Right ventricle myocardium superior (tissue), 1 donor: ENCODE measurements at regions not wholly inside any gene's neighbourhood (a gene's known extent, or its start where the extent isn't known, plus 50 kb on each side); places are given as distances from the start of the nearest gene placed in this dataset.
"Not testable (repeated sequence)": the region's sequence is repeated elsewhere in the genome, so short reads cannot be mapped to it uniquely, and the experiment has no call there.

ENCODE experiments used
- ATAC-seq: fragments of 200-7000 bp; cut with Tn5 transposase; one replicate; pipeline ENCODE4 v1.9.1; 2020; ENCODE audit warnings: mild to moderate bottlenecking; ENCODE audit not compliant: poor library complexity
- DNase-seq: peaks from one replicate; pipeline ENCODE4 v3.0.0-alpha.2; 2020
- intact Hi-C: fragments of 100-400 bp; cut with DNase I; formaldehyde crosslinking; loops from one replicate; pipeline ENCODE4 v1.11.2; 2022
- donor health status: DM: no; HTN: yes; CAD: no; lungs with severe emphysema.

- no peak for DNase-seq
- intact Hi-C loops: no loop called here
- peak; percentile 61 for ATAC-seq
Observed at GRCh38 chr3:191005790-191006189, 143.3 kb upstream of the GMNC start.

- intact Hi-C loops: no loop called here
- ATAC-seq: no peak
Observed at GRCh38 chr3:191003742-191004141, 141.2 kb upstream of the GMNC start.

GRCh38 chr3:190996181-190996775, 133.8 kb upstream of the GMNC start:
- ATAC-seq: no peak
- DNase-seq: no peak
- intact Hi-C loops: no loop called here

More at GRCh38 chr3:191003742-191004141, 141.2 kb upstream of the GMNC start:
- no peak for DNase-seq

DNA sequence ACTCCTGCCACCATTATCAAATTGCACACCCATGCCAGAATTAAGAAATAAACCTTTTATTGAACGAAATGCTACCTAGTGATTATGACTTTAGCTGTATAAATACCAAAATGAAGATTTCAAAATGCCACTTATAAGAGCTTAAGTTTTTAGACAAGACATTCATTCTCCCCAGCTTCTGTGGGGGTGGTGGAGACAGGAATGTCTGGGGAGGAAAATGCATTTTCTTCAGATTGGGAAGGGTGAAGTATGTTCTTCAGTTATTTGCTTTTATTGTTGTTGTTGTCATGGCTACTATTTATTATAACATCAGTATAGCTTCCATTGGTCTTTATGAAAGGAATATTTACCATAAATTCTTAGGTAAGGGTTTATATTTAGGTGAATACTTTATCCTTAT, 132.7 kb upstream of the GMNC start:
- intact Hi-C loops: no loop called here
- ATAC-seq (no peak), DNase-seq (no peak)

GRCh38 chr3:190990898-190991297, 128.4 kb upstream of the GMNC start:
- intact Hi-C loops: no loop called here
- DNase-seq (no peak), ATAC-seq (no peak)

DNA sequence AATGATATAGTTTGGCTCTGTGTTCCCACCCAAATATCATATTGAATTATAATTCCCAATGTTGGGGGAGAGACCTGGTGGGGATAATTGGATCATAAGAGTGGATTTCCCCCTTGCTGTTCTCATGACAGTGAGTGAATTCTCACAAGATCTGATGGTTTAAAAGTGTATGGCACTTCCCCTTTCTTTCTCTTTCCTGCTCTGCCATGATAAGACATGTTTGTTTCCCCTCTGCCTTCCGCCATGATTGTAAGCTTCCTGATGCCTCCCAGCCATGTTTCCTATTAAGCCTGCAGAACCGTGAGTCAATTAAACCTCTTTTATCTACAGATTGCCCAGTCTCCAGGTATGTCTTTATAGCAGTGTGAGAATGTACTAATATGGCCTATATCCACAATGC, 126.7 kb upstream of the GMNC start:
- no peak for DNase-seq
- intact Hi-C loops: no loop called here
- ATAC-seq: no peak

DNA sequence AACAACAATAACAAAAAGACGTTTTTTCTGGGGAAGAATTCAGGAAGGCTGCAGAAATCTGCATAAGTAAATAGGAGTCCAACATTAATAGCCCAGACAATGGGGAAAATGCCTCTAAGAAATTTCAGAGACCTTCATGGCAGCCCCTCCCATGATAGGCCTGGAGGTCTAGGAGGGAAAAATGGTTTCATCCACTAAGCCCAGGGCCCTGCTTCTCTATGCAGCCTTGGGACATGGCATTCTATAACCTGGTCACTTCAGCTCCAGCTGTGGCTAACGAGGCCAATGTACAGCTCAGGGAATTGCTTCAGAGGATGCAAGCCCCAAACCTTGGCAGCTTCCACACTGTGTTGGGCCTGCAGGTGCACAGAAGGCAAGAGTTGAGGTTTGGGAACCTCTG, 125.6 kb upstream of the GMNC start:
- no peak for DNase-seq
- intact Hi-C loops: no loop called here
- no peak for ATAC-seq

GRCh38 chr3:190984502-190985244, 122.2 kb upstream of the GMNC start:
- intact Hi-C loops: no loop called here
- ATAC-seq (no peak), DNase-seq (no peak)

DNA sequence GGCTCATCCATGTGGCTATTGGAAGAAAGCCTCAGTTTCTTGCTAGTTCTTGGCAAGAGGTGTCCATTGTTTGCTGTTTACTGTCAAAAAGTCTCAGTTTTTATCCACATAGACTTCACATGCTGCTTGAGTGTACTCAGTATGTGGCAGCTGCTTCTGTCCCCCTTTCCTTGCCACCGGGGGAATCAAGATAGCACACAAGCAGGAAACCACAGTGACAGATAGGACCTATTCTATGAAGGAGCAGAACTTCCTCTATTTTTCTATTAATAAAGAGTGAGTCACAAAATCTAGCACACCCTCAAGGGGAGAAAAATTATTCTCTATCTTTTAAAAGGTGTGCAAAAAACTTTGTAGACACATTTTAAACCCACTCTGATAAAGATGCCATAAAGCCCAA, 121.4 kb upstream of the GMNC start:
- intact Hi-C loops: no loop called here
- no peak for ATAC-seq
- DNase-seq: no peak

- ATAC-seq: no peak
- intact Hi-C loops: no loop called here
- DNase-seq: no peak
Observed at GRCh38 chr3:190973771-190974170, 111.3 kb upstream of the GMNC start.

GRCh38 chr3:190972840-190973270, 110.4 kb upstream of the GMNC start:
- ATAC-seq (no peak), DNase-seq (no peak)
- intact Hi-C loops: no loop called here

DNA sequence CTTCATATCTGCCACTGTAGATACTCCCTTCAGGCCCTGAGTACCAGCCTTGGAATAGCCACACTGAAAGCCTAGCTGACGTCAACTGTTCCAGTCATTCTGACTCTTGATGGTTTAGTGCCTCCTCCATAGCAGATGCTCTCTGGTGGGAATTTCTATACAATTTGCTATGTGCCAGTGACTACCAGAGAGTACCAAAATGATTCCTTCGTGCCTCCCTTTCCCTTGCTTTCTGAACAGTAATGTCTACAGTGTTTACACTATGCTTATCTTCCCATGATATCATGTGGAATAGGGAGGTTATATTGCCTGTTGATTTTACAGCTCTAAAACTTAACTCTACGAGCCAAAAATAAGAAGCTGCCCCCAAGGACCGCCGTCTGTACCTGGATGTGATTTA, 109.7 kb upstream of the GMNC start:
- DNase-seq (no peak), ATAC-seq (no peak)
- intact Hi-C loops: no loop called here

DNA sequence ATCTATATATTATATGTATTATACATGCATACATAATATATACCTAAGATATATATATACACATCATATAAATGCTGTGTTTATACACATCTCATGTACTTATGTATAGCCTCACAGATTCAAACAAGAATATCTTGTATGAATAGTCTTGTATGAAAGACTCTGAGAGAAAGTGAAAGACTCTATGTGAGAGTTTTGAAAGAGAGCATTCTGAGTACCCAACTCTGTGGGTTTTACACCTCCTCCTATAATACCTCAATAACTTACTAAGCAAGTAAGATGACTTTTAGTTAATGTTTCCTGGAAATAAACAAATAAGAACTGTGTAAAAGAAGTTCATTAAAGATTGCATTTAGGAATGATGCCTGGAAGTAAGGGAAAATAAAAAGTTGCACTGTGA, 108.1 kb upstream of the GMNC start:
- intact Hi-C loops: no loop called here
- no peak for ATAC-seq
- DNase-seq: no peak

DNA sequence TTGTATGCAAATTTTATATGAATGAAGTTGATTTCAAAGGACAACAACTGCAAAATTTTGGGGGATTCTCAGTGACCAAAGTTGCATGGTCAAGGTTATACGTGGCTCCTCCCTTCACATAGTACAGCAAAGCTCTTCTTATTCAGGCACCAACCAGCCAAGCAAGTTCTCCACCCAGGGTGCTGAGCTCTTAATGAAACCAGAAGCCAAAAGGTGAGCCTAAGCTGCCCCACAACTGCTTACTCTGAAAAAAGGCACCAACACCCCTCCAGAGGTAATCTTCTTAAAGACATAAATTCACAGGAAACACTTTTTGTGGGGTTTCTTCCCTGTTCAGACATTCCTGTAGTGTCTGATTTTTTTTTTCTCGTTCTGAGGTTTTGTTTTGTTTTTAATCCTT, 106.1 kb upstream of the GMNC start:
- intact Hi-C loops: no loop called here
- ATAC-seq (no peak), DNase-seq (no peak)

DNA sequence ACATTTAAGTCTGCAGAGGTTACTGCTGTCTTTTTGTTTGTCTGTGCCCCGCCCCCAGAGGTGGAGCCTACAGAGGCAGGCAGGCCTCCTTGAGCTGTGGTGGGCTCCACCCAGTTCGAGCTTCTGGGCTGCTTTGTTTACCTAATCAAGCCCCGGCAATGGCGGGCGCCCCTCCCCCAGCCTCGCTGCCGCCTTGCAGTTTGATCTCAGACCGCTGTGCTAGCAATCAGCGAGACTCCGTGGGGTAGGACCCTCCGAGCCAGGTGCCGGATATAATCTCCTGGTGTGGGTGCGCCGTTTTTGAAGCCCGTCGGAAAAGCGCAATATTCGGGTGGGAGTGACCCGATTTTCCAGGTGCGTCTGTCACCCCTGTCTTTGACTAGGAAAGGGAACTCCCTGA, 102.4 kb upstream of the GMNC start:
- intact Hi-C loops, ATAC-seq, DNase-seq: not testable (repeated sequence)

- ATAC-seq (no peak), DNase-seq (no peak)
- intact Hi-C loops: no loop called here
Observed at GRCh38 chr3:190959077-190959476, 96.6 kb upstream of the GMNC start.

DNA sequence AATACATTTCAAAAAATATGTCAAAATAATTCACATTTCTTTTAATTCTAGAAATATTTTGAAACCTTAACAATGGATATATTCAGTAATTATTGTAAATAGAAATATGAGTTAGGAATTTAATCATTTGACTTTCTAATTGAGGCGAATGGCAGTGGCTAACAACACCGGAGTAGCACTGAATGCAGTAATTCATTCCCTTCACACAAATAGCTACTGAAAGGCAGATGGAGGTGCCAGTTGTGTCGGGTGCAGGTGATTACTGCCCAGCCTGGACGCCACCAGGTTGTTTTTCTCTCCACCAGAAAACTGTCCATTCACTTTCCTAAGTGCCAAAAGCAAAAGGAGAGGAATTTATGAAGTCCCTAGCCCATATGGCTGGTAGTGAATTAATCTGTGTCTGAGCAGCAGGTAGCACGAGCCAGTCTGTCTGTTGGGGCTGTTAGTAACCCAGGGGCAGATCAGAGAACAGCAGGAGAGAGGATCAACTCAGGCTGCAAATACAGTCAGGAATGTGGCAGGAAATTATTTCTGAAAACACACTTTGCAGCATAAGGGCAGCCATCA, 79.3 kb upstream of the GMNC start:
- intact Hi-C loops: no loop called here
- ATAC-seq: no peak
- no peak for DNase-seq

DNA sequence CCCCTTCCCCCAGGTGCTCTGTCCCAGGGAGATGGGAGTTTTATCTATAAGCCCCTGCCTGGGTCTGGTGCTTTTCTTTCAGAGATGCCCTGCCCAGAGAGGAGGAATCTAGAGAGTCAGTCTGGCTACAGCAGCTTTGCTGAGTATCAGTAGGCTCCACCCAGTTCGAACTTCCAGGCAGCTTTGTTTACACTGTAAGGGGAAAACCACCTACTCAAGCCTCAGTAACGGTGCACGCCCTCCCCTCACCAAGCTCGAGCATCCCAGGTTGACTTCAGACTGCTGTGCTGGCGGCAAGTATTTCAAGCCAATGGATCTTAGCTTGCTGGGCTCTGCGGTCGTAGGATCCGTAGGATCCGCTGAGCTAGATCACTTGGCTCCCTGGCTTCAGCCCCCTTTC, 72.1 kb upstream of the GMNC start:
- intact Hi-C loops: not testable (repeated sequence)

GRCh38 chr3:190926619-190927018, 64.1 kb upstream of the GMNC start:
- DNase-seq (no peak), ATAC-seq (no peak)
- intact Hi-C loops: no loop called here

More for the DNA sequence above, 72.1 kb upstream of the GMNC start:
- not testable (repeated sequence) for DNase-seq, ATAC-seq

DNA sequence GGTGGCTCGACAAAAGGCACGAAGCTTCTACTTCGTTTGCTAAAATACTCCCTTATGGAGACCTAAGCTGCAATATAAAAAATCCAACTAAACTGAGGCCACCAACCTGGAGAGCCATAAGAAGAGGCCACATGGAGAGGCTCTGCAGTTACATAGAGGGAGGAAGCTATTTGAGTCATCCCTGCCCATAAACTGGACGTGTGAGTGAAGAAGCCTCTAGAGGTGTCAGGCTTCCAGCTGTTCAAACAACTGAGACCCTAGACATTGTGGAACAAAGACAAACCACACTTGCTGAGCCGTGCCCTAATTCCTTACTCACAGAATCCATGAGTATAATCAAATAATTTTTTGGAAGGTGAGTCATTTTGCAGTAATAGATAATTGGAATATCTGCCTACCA, 50.2 kb upstream of the GMNC start:
- ATAC-seq: no peak
- intact Hi-C loops: no loop called here
- DNase-seq: no peak
